ES-I3 (cell line): ENCODE measurements at regions not wholly inside any gene's neighbourhood (a gene's known extent, or its start where the extent isn't known, plus 50 kb on each side); places are given as distances from the start of the nearest gene placed in this dataset.
"Not testable (repeated sequence)": the region's sequence is repeated elsewhere in the genome, so short reads cannot be mapped to it uniquely, and the experiment has no call there.

Experiments
- H3K36me3 ChIP-seq: 2 replicates; pipeline ENCODE4 v1.6.1; 2013; ENCODE audit warnings: mild to moderate bottlenecking, low read length, control low read depth, moderate library complexity; ENCODE audit not compliant: insufficient read depth
- H3K4me1 ChIP-seq: 2 replicates; pipeline ENCODE4 v1.6.1; 2013; ENCODE audit warnings: mild to moderate bottlenecking, control low read depth, low read length; ENCODE audit not compliant: insufficient read depth
- H3K9ac ChIP-seq: 2 replicates; pipeline ENCODE4 v1.6.1; 2013; ENCODE audit warnings: low read depth, mild to moderate bottlenecking, low read length, moderate library complexity
- H3K9me3 ChIP-seq: 2 replicates; pipeline ENCODE4 v1.6.1; 2013; ENCODE audit warnings: mild to moderate bottlenecking, low read length, moderate library complexity; ENCODE audit not compliant: control insufficient read depth, insufficient read depth

DNA sequence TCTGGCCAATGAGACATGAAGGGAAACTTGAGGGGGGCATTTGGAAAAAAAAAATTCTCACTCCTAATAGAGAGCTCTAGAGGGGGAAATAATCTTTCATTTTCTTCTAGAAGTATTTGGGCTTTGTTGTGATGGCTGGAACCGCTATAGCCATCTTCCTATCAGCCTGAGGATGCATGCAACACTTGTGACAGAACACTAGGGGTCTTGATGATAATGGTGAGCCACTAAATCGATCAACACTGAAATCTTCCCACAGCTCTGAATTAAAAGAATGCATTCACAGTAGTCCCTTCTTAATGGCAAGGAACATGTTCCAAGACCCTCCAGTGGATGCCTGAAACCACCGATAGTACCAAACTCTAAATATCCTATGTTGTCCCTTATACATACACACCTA, 325.3 kb downstream of the LNPK start:
- no peaks in the 10 kb centered on the region for H3K4me1 ChIP-seq
- H3K9me3 ChIP-seq, result no peaks in the 10 kb centered on the region
- no peaks in the 10 kb centered on the region for H3K36me3 ChIP-seq
- no peak overlapping the region for H3K9ac ChIP-seq

DNA sequence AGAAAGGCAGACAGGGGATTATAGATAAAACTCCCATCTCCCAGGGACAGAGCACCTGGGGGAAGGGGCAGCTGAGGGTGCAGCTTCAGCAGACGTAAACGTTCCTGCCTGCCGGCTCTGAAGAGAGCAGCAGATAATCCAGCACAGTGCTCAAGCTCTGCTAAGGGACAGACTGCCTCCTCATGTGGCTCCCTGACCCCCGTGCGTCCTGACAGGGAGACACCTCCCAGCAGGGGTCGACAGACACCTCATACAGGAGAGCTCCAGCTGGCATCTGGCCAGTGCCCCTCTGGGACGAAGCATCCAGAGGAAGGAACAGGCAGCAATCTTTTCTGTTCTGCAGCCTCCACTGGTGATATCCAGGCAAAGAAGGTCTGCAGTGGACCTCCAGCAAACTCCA, 333.3 kb downstream of the LNPK start:
- H3K4me1 ChIP-seq, H3K9me3 ChIP-seq, H3K36me3 ChIP-seq, H3K9ac ChIP-seq: not testable (repeated sequence)

DNA sequence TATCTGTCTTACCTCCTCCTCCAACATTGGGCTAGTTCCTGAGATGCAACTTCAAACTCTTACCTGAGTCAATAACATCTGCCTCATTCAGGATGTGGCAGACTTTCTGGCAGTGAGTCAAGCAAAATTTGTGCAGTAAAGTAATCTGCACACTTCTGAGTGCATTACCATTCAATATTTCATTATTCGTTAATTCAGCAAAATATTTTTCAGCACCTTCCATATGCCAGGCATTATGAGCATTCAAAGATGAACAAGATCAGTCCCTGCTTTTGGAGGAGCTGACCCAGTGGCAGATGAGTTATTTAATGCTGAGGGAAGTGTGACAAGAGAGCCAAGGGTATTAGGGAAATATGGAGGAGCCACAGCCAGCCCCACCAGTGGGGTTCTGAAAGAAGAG, 339.7 kb downstream of the LNPK start:
- no peak overlapping the region for H3K9ac ChIP-seq

DNA sequence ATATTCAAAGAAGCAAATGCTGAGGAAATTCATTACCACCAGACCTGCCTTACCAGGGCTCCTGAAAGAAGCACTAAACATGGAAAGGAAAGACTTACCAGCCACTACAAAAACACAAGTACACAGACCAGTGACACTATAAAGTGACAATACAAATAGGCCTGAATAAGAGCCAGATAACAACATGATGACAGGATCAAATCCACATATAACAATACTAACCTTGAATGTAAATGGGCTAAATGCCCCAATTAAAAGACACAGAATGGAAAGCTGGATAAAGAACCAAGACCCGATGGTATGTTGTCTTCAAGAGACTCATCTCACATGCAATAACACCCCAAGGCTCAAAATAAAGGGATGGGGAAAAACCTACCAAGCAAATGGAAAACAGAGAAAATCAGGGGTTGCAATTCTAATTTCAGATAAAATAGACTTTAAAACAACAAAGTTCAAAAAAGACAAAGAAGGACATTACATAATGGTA, 353.4 kb downstream of the LNPK start:
- Histone ChIP-seq H3K36me3 (no peaks in the 10 kb centered on the region), H3K9me3 (no peaks in the 10 kb centered on the region), H3K9ac (no peak overlapping the region), H3K4me1 (no peaks in the 10 kb centered on the region)

More for the DNA sequence above, 339.7 kb downstream of the LNPK start:
- Histone ChIP-seq H3K36me3 (no peaks in the 10 kb centered on the region), H3K9me3 (no peaks in the 10 kb centered on the region), H3K4me1 (no peaks in the 10 kb centered on the region)

DNA sequence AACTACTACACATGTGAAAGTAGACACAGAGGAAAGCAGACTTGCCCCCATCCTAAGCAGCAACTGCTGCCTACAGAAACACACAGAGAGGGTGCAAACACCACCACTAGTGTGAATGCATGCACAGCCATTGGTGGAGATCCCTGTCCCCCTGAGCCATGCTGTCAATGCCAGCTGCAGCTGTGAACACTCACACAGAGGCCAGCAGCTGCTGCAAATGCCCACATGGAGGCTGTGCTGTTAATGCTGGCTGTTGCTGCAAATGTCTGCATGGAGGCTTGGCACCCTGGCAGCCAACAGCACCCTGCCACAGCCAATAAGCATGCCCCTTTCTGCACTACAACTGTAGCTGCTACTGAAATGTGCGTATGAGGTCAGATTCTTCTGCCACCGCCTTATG, 355.0 kb downstream of the LNPK start:
- H3K36me3 ChIP-seq, result no peaks in the 10 kb centered on the region
- H3K9ac ChIP-seq, result no peak overlapping the region
- H3K9me3 ChIP-seq, result no peaks in the 10 kb centered on the region
- no peaks in the 10 kb centered on the region for H3K4me1 ChIP-seq

DNA sequence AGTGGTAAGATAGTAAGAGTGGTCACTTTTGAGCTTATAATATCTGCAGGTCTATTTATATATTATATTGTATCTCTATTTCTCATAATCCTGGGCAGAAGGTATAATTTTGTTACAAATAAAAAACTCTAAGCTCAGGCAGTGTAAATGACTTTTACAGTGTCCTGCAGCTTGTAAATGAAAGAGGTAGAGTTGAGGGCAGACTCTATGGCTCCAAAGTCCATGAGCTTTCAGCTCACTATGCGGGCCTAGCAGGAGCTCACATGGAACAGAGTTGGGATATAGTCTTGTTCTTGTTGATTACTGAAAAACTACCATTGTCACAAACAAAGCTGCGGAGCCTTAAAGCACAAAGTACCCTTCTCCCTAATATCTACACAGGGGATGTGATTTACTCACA, 361.4 kb downstream of the LNPK start:
- H3K4me1 ChIP-seq, result no peaks in the 10 kb centered on the region
- no peaks in the 10 kb centered on the region for H3K36me3 ChIP-seq
- H3K9ac ChIP-seq, result no peak overlapping the region
- no peaks in the 10 kb centered on the region for H3K9me3 ChIP-seq

DNA sequence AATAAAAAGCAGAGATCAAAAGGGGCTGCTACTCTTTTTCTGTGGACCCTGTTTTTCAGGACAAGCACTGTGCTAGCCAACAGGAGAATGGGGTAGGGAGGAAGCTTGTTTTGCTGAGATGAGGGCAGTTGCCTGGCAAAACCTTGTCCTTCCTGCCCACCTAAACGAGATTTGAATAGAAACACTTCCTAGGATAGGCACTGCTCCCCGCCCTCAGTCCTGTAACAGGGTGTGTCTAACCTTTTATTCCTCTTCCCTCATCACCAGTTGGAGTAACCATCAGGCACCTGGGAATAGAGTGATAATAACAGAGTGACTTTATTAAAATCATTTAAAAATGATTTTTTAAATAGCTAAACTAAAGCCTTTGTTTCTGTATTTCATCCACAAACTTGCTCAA, 368.8 kb downstream of the LNPK start:
- H3K9ac ChIP-seq, result no peak overlapping the region
- H3K9me3 ChIP-seq, result no peaks in the 10 kb centered on the region
- H3K36me3 ChIP-seq, result no peaks in the 10 kb centered on the region
- H3K4me1 ChIP-seq, result peaks cover 5% of the 10 kb centered on the region; the same call in 1 of the 2 replicates

DNA sequence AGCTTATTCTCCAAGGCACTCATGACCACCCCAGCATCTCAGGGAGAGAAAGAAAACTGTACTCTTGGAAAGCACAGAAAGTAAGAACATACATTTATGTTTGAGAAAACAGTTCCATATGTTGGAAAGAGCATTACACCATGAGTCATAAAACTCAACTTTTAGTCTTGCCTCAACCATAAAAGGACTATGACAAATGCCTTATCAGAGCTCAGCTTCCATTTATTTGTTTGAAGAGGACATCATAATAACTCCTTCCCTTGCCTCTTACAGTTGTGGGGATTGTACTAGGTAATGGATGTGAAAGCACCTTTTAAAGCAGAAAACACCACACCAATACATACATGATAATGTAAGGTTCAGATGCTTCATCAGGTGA, 370.8 kb downstream of the LNPK start:
- H3K9me3 ChIP-seq, result no peaks in the 10 kb centered on the region
- H3K36me3 ChIP-seq, result no peaks in the 10 kb centered on the region
- H3K9ac ChIP-seq, result no peak overlapping the region
- H3K4me1 ChIP-seq, result peaks cover 5% of the 10 kb centered on the region; the same call in 1 of the 2 replicates

DNA sequence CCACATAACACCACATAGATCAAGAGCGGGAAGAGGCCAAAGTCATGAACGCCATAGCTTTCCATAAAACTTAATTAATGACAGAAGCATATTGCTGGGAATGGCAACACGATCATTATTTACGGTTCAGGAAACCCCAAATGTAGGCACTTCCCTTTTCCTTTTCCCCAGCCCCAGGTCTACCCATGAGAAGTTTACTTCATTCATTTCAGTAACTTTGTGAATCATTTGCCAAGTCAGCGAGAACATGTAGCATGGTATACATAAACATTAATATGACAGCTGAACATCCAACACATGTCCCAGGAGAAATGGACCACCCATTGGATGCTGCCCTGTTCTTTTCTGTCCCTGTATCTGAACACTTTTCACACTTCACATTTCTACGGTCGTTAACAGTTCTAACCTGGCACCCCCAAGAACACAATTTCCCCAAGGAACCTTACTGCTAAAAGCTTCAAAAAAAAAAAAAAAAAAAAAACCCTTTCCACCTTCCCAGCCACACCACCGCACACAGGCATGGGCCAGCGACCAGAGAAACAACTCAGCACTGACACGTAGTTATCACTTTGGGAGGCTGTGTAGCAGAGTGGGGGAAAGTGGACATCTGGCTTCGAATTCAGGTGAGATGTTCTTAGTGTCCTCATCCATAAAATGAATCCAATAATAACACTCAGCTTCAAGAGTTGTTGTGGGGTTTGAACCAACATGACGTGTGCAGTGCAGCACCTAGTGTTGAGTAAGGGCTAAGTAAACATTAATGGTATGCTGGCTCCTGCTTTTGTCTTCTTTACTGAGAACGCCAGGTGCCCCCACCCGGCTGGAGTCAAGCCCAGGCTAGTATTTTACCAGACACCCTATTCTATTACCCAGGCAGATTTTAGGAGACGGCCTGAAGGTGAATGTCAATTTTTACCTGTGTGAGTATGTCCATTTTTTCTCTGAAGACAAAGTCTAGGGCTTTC, 371.5 kb downstream of the LNPK start:
- Histone ChIP-seq H3K9me3 (no peaks in the 10 kb centered on the region), H3K36me3 (no peaks in the 10 kb centered on the region), H3K9ac (no peak overlapping the region), H3K4me1 (peaks cover 5% of the 10 kb centered on the region; the same call in 1 of the 2 replicates)

DNA sequence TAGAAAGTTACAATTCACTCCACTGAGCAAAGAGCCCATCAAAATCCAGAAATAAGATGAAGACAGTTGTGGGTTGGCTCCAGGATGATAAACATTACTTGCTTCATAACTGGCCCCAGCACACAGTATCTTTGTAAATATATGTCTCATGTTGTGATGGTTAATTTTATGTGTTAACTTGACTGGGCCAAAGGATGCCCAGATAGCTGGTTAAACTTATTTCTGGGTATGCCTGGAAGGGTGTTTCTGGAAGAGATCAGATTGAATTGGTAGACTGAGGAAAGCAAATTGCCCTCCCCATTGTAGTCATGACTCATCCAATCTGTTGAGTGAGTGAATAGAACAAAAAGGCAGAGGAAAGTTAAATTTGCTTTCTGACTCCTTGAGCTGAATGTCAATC, 373.8 kb downstream of the LNPK start:
- Histone ChIP-seq H3K9ac (no peak overlapping the region), H3K36me3 (no peaks in the 10 kb centered on the region), H3K4me1 (peaks cover 5% of the 10 kb centered on the region; the same call in 1 of the 2 replicates), H3K9me3 (no peaks in the 10 kb centered on the region)

DNA sequence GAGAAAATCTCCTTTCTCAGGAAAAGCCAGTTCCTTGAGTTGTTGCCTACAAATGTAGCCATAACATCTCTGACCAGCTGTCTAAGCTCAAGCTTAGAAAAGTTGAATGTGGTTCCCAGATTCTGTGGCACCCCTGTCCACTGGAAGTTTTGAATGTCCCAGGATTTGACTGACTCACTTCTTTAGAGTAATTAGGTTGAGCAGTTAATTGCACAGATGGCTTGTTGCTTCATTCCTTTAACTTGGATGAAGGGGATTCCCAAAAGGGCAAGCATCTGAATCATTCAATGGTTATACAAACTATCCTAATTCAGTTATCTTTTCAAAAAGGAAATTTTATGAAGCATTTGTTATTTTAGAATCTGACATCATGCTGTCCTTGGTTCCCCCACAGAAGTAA, 374.7 kb downstream of the LNPK start:
- H3K9ac ChIP-seq, result no peak overlapping the region
- no peaks in the 10 kb centered on the region for H3K36me3 ChIP-seq
- H3K9me3 ChIP-seq, result no peaks in the 10 kb centered on the region
- peaks cover 5% of the 10 kb centered on the region; the same call in 1 of the 2 replicates for H3K4me1 ChIP-seq

DNA sequence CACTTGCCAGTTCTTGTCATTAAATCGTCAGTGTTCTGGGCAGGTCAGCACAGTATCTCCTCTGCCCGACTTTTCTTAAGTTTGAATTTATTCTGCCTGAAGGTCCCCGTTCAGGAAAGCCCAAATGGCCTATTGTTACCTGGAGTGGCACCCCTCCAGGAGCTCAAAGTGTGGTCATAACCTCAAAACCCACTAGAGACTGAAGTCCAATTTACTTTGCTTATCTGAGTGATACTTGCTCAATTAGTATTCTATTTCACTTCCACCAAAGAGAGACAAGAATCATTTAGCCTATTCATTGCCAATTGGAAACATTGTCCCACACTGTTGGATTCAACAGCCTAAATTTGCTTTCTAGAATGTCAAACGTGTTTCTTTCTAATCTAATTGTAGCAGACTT, 375.3 kb downstream of the LNPK start:
- Histone ChIP-seq H3K4me1 (peaks cover 5% of the 10 kb centered on the region; the same call in 1 of the 2 replicates), H3K9me3 (no peaks in the 10 kb centered on the region), H3K9ac (no peak overlapping the region), H3K36me3 (no peaks in the 10 kb centered on the region)

DNA sequence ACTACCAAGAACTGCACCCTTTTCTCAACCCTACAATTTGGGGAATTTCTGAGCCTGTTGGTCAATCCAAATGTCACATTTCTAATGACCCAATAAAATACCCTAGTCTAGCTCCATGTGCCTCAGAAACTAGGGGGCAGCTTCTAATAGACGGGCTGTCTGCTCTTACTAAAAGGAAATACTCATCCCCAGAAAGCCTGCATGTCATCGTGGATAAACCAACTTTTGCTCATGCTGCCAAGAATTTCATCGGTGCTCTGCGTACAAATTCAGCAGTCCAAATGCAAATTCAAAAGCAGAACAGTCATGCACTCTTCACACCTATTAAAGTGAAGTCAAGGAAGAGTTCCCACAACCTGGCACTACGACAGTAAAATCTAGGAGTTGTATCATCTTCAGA, 377.3 kb downstream of the LNPK start:
- no peaks in the 10 kb centered on the region for H3K36me3 ChIP-seq
- no peaks in the 10 kb centered on the region for H3K4me1 ChIP-seq
- no peaks in the 10 kb centered on the region for H3K9me3 ChIP-seq
- H3K9ac ChIP-seq, result no peak overlapping the region

DNA sequence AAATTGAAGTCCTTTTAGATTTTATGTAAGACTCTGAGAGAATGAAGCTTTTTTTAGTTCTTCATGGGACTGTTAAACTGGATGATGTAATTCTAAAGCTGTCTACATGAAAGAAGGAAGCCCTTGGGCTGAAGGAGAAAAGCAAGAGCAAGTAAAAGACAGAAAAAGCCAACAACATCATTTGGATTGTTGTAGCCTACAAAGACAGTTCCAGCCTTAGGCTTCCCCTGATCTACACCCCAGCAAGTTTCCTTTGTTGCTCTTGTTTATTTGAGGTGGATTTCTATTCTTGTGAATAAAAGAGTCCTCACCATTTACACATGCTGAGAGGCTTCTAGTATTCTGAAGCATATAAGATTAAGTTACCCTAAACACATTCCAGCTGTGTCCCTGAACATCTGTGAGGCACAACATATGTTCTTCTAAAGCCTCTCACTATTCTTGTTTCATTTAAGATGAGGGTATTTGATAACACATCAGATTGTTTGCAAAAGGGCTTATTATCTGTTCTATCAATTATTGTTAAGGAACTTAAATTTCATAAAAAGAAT, 377.8 kb downstream of the LNPK start:
- H3K36me3 ChIP-seq, result no peaks in the 10 kb centered on the region
- no peak overlapping the region for H3K9ac ChIP-seq
- no peaks in the 10 kb centered on the region for H3K9me3 ChIP-seq
- H3K4me1 ChIP-seq, result no peaks in the 10 kb centered on the region

DNA sequence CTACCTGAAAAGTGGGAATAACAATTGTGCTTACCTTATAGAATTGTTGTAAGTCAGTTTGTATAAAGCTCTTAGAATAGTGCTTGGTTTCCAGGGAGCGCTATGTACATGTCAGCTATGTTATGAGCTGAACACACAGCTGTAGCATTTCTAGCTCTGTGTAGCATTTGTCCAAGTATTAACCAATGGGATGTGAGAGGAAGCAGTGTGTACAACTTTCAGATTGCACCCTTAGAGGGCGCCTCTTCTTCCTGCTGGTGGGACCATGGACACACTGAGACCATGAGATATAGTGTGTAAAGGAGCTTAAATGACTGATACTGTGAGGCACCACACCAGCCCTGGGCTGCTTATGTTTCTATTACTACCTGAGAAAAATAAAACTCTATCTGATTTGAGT, 380.2 kb downstream of the LNPK start:
- Histone ChIP-seq H3K9me3 (no peaks in the 10 kb centered on the region), H3K36me3 (no peaks in the 10 kb centered on the region), H3K9ac (no peak overlapping the region), H3K4me1 (no peaks in the 10 kb centered on the region)
